SK-N-MC (cell line): ENCODE measurements at regions not wholly inside any gene's neighbourhood (a gene's known extent, or its start where the extent isn't known, plus 50 kb on each side); places are given as distances from the start of the nearest gene placed in this dataset.
"Not testable (repeated sequence)": the region's sequence is repeated elsewhere in the genome, so short reads cannot be mapped to it uniquely, and the experiment has no call there.

Source experiments
- DNase-seq: peaks from one replicate; pipeline ENCODE4 v3.0.0-alpha.2; 2011; ENCODE audit warnings: low read depth, low spot score
- H3K27ac ChIP-seq: fragments of 200-600 bp; sonication (generic); 2 replicates; pipeline ENCODE4 v1.5.1; 2016; ENCODE audit warnings: mixed run types
- H3K36me3 ChIP-seq: fragments of 200-600 bp; sonication (generic); 2 replicates; pipeline ENCODE4 v1.6.1; 2017; ENCODE audit warnings: antibody characterized with exemption, low read length, mixed read lengths; ENCODE audit not compliant: insufficient read depth
- H3K4me3 ChIP-seq: fragments of 200-600 bp; sonication (generic); 2 replicates; pipeline ENCODE4 v1.5.1; 2016
- H3K9ac ChIP-seq: fragments of 200-600 bp; sonication (generic); 2 replicates; pipeline ENCODE4 v1.8.0; 2017; ENCODE audit warnings: mixed run types, mixed read lengths; ENCODE audit not compliant: insufficient read length
- H3K9me3 ChIP-seq: fragments of 200-600 bp; sonication (generic); 2 replicates; pipeline ENCODE4 v1.6.1; 2017; ENCODE audit warnings: low read depth, mild to moderate bottlenecking, antibody characterized with exemption, low read length, moderate library complexity, mixed read lengths
- EZH2 ChIP-seq: fragments of 200-600 bp; sonication (generic); IDR thresholded peaks from one replicate; pipeline ENCODE4 v1.6.1; 2017; ENCODE audit warnings: antibody characterized with exemption
- FOXP2 ChIP-seq: optimal IDR thresholded peaks from 2 replicates; pipeline ENCODE3; 2011; ENCODE audit warnings: mild to moderate bottlenecking, moderate library complexity; ENCODE audit not compliant: insufficient read depth; ENCODE audit errors: extremely low read length, control extremely low read depth
- POLR2AphosphoS5 ChIP-seq: IDR thresholded peaks from 2 replicates; pipeline ENCODE4 v1.6.1; 2012; ENCODE audit warnings: mild to moderate bottlenecking, low read depth, low read length, borderline replicate concordance

DNA sequence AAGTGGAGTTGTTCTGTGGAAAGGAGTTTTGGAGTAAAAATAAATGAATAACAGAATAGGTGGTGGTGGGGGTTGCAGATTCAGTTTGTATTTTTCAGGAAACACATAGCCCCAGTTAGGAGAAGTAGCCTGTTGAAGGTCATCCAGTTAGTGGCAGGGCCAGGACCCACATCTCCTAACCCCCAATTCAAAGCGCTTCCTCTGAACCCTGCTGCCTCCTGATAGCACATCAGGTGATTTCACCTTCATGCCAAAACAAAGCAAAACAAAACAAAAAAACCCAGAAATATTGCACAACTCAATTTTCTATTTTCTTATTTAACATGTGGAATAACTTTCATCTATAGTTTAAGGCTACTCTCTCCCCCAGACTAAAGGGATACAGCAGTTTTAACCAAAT is 112.3 kb upstream of the UGP2 start:
- Histone ChIP-seq H3K36me3 (no peaks in the 10 kb centered on the region), H3K4me3 (no peak overlapping the region), H3K27ac (no peak overlapping the region), H3K9ac (no peak overlapping the region), H3K9me3 (no peaks in the 10 kb centered on the region)
- DNase-seq = no peak
- TF ChIP-seq EZH2 (no peak), FOXP2 (no peak), POLR2AphosphoS5 (no peak)

GRCh38 chr2:63729831-63730230 is 111.9 kb upstream of the UGP2 start:
- no peak overlapping the region for H3K4me3 ChIP-seq
- no peak for TF ChIP-seq POLR2AphosphoS5
- no peak for TF ChIP-seq FOXP2
- no peak for TF ChIP-seq EZH2
- no peak overlapping the region for H3K27ac ChIP-seq
- no peak for DNase-seq
- no peak overlapping the region for H3K9ac ChIP-seq
- no peaks in the 10 kb centered on the region for H3K9me3 ChIP-seq
- no peaks in the 10 kb centered on the region for H3K36me3 ChIP-seq

DNA sequence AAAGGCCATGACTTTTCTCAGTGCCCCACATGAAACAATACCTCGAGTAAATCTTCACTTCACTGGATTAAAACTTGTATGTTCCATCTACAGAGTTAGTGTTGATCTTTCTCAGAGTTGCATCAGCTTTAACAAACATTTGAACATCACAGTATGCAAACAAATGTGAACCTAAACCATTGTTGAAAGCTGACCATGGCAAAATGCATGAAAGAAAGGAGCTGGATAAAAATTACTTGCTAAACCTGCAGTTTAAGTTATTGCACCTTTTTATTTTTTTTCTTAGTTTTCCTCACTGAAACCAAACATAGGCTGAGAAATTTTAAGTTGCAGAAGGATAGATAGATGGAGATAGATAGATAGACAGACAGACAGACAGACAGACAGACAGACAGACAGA is 107.2 kb upstream of the UGP2 start:
- no peak overlapping the region for H3K9ac ChIP-seq
- no peak for TF ChIP-seq POLR2AphosphoS5
- TF ChIP-seq EZH2 = no peak
- no peak for TF ChIP-seq FOXP2
- DNase-seq = no peak
- H3K27ac ChIP-seq = peak overlapping the region; percentile 84; the same call in 1 of the 2 replicates
- H3K4me3 ChIP-seq = no peak overlapping the region
- H3K9me3 ChIP-seq = no peaks in the 10 kb centered on the region
- H3K36me3 ChIP-seq = no peaks in the 10 kb centered on the region

- no peaks in the 10 kb centered on the region for H3K9me3 ChIP-seq
- H3K9ac ChIP-seq = no peak overlapping the region
- DNase-seq = no peak
- no peak overlapping the region for H3K4me3 ChIP-seq
- H3K36me3 ChIP-seq = no peaks in the 10 kb centered on the region
- H3K27ac ChIP-seq = peak overlapping the region; percentile 84; the same call in 1 of the 2 replicates
- no peak for TF ChIP-seq FOXP2
- TF ChIP-seq POLR2AphosphoS5 = no peak
- no peak for TF ChIP-seq EZH2
Observed at GRCh38 chr2:63735263-63735662, 106.4 kb upstream of the UGP2 start.

DNA sequence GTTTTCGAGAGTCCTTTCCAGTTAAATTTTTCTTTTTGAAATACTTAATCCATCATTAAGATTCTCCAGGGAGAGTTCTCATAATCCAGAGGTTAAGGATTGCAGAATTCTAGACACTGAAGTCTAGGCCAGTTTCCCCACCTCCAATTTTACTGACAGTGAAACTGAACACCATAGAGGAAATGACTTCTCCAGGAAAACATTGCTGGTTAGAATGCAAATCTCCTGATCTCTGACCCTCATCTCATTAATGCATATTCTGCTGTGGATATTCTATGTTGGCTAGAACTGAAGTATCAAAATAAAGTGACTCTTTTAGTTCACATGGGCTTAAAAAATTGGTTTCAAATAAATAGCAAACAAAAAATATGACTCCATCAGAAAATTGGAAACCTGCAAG is 105.8 kb upstream of the UGP2 start:
- no peak overlapping the region for H3K9ac ChIP-seq
- TF ChIP-seq EZH2 (no peak), POLR2AphosphoS5 (no peak), FOXP2 (no peak)
- peak overlapping the region; percentile 84 for H3K27ac ChIP-seq
- no peaks in the 10 kb centered on the region for H3K36me3 ChIP-seq
- peak overlapping the region; percentile 38 for H3K4me3 ChIP-seq
- H3K9me3 ChIP-seq = no peaks in the 10 kb centered on the region
- DNase-seq = no peak

- H3K27ac ChIP-seq = peak overlapping the region; percentile 84
Observed at GRCh38 chr2:63736354-63736753, 105.3 kb upstream of the UGP2 start.

GRCh38 chr2:63737081-63737751 is 104.5 kb upstream of the UGP2 start:
- Histone ChIP-seq H3K9me3 (no peaks in the 10 kb centered on the region), H3K36me3 (no peaks in the 10 kb centered on the region), H3K4me3 (no peak overlapping the region), H3K9ac (no peak overlapping the region), H3K27ac (peak overlapping the region; percentile 84)
- no peak for TF ChIP-seq POLR2AphosphoS5
- TF ChIP-seq EZH2 = no peak
- DNase-seq = no peak

More at GRCh38 chr2:63736354-63736753, 105.3 kb upstream of the UGP2 start:
- Histone ChIP-seq H3K9me3 (no peaks in the 10 kb centered on the region), H3K36me3 (no peaks in the 10 kb centered on the region), H3K9ac (no peak overlapping the region), H3K4me3 (peak overlapping the region; percentile 38)
- DNase-seq = no peak
- TF ChIP-seq FOXP2 = no peak
- TF ChIP-seq EZH2 = no peak
- no peak for TF ChIP-seq POLR2AphosphoS5

DNA sequence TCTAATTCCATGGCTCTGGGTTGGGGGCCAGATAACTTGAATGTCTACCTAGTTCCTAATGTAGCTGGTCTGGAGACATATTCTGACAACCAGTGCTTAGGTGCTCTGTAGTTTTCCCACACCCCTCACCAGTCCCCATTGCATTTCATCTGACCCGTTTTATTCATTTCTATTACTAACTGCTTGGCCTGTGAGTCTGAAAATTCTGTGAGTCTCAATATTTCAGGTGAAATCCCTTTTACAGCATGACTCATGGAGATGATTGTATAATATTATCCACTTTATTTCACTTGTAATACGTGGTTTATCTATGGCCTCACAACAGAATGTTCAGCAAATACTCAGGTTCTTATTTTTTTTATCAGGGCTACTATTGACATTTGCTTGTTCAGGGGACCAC is 103.7 kb upstream of the UGP2 start:
- TF ChIP-seq EZH2 (no peak), FOXP2 (no peak), POLR2AphosphoS5 (no peak)
- DNase-seq = no peak

GRCh38 chr2:63739180-63739579 is 102.5 kb upstream of the UGP2 start:
- H3K36me3 ChIP-seq, DNase-seq, H3K9me3 ChIP-seq, H3K4me3 ChIP-seq, H3K9ac ChIP-seq, H3K27ac ChIP-seq: not testable (repeated sequence)

More for the DNA sequence above, 103.7 kb upstream of the UGP2 start:
- no peak overlapping the region for H3K9ac ChIP-seq
- H3K9me3 ChIP-seq = no peaks in the 10 kb centered on the region
- H3K36me3 ChIP-seq = no peaks in the 10 kb centered on the region
- H3K27ac ChIP-seq = peak overlapping the region; percentile 84; the same call in 1 of the 2 replicates
- H3K4me3 ChIP-seq = no peak overlapping the region
